Osteocyte (in vitro differentiated cells): ENCODE measurements at regions not wholly inside any gene's neighbourhood (a gene's known extent, or its start where the extent isn't known, plus 50 kb on each side); places are given as distances from the start of the nearest gene placed in this dataset.

Experiments
- DNase-seq: peaks from one replicate; pipeline ENCODE4 v3.0.0; 2021; ENCODE audit warnings: mixed read lengths; ENCODE audit not compliant: unreplicated experiment; ENCODE audit errors: extremely low spot score
- H3K27ac Mint-ChIP-seq: one replicate; pipeline ENCODE4 v1.8.0; 2021; ENCODE audit warnings: mild to moderate bottlenecking, mixed read lengths; ENCODE audit not compliant: unreplicated experiment
- H3K27me3 Mint-ChIP-seq: one replicate; pipeline ENCODE4 v1.8.0; 2021; ENCODE audit warnings: mixed read lengths; ENCODE audit not compliant: unreplicated experiment
- H3K36me3 Mint-ChIP-seq: one replicate; pipeline ENCODE4 v1.8.0; 2021; ENCODE audit warnings: mixed read lengths; ENCODE audit not compliant: unreplicated experiment
- H3K4me1 Mint-ChIP-seq: one replicate; pipeline ENCODE4 v1.8.0; 2021; ENCODE audit warnings: mixed read lengths; ENCODE audit not compliant: unreplicated experiment
- H3K4me3 Mint-ChIP-seq: one replicate; pipeline ENCODE4 v1.8.0; 2021; ENCODE audit warnings: mild to moderate bottlenecking, moderate library complexity, mixed read lengths; ENCODE audit not compliant: unreplicated experiment
- H3K9me3 Mint-ChIP-seq: one replicate; pipeline ENCODE4 v1.8.0; 2021; ENCODE audit warnings: mixed read lengths; ENCODE audit not compliant: unreplicated experiment
- TF ChIP-seq, protein P1 (sequence below): fragments of 200-600 bp; sonication (generic); IDR thresholded peaks from 2 replicates; pipeline ENCODE4 v1.5.0; 2021; ENCODE audit warnings: antibody characterized with exemption, mild to moderate bottlenecking, moderate library complexity

DNA sequence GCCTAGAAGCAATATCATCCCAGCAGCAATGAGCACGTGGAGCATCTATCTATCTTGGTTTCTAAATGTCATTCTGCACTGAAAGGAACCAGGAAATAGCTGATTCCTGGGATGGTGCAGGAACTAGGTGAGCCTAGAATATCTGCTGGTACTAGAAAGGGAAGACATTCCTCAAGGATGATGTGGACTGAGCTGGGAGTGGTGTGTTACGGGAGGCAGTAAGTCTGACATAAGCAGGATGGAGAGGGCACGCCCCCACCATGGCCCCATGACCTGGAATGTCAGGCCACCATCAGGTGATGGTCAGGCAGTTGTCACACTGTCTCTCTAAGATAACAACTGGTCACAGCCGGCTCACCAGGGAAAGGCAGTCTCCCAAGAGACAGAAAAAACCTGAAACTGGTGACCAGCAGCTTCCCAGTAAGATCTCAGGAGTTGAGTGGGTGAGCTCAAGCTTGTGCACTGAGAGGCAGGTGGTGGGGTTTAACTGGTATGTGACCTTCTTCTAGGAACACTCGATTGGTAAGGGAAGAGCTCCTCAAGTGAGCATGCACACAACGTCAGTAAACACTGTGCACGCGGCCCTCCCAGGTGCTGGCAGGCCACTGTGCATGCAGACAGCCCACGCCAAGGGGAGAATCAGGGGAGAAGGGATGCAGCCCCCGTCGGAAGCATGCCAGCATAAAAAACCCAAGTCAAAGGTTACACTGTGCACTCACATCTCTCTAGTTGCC lies 148.7 kb downstream of the ADSS2 start:
- Mint-ChIP-seq H3K36me3 (no peaks in the 10 kb centered on the region), H3K9me3 (peaks cover 9% of the 10 kb centered on the region), H3K27me3 (no peaks in the 10 kb centered on the region), H3K4me1 (peaks cover 47% of the 10 kb centered on the region), H3K4me3 (no peak overlapping the region), H3K27ac (peak overlapping the region; percentile 75)
- TF ChIP-seq, protein P1, sequence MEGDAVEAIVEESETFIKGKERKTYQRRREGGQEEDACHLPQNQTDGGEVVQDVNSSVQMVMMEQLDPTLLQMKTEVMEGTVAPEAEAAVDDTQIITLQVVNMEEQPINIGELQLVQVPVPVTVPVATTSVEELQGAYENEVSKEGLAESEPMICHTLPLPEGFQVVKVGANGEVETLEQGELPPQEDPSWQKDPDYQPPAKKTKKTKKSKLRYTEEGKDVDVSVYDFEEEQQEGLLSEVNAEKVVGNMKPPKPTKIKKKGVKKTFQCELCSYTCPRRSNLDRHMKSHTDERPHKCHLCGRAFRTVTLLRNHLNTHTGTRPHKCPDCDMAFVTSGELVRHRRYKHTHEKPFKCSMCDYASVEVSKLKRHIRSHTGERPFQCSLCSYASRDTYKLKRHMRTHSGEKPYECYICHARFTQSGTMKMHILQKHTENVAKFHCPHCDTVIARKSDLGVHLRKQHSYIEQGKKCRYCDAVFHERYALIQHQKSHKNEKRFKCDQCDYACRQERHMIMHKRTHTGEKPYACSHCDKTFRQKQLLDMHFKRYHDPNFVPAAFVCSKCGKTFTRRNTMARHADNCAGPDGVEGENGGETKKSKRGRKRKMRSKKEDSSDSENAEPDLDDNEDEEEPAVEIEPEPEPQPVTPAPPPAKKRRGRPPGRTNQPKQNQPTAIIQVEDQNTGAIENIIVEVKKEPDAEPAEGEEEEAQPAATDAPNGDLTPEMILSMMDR: no peak
- DNase-seq: no peak

GRCh38 chr1:244303610-244303969 lies 148.1 kb downstream of the ADSS2 start:
- Mint-ChIP-seq H3K36me3 (no peaks in the 10 kb centered on the region), H3K4me1 (peaks cover 47% of the 10 kb centered on the region), H3K4me3 (peak overlapping the region; percentile 57), H3K27me3 (no peaks in the 10 kb centered on the region), H3K9me3 (peaks cover 9% of the 10 kb centered on the region), H3K27ac (peak overlapping the region; percentile 75)
- TF ChIP-seq, protein P1: no peak
- DNase-seq: no peak

DNA sequence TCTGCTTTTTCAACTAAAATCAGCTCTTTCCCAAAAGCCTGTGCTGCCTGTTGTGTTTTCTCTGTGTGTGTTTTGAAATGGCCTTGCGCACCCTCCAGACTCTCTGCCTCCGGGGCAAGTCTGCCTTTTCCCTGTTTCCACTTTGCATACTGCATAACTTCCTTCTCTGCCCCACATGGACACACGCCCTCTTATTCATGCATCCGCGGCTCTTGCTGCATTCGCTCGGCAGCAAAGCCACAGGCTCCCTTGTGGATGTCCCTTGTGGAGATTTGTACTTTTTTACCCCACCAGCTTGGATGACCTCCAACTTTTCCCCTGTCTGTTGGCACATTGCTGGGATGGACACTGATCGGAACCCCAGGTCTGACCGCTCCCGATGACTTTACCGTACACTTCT lies 147.6 kb downstream of the ADSS2 start:
- Mint-ChIP-seq H3K27ac (peak overlapping the region; percentile 75), H3K4me1 (peaks cover 47% of the 10 kb centered on the region), H3K9me3 (peaks cover 9% of the 10 kb centered on the region), H3K27me3 (no peaks in the 10 kb centered on the region), H3K4me3 (peak overlapping the region; percentile 57), H3K36me3 (no peaks in the 10 kb centered on the region)
- TF ChIP-seq, protein P1: no peak
- DNase-seq: peak; percentile 86

DNA sequence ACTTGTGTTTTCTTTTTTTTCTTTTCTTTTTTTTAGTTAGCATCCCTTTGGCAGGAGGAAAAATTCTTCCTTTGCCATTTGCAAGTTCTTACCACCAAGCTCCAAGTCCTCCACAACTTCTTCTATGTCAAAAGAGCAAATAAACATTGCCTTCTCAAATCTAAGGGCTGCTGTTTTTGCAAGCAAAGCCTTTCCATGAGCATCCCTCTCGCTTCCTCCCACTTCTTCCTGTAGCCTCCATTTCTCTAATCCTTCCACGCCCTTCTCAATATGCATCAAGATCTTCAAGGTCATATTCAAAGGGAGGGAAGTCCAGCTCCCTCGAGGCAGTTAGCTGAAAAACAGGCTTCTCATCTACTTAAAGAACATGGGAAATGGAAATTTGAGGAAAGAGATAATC lies 147.1 kb downstream of the ADSS2 start:
- Mint-ChIP-seq H3K27me3 (no peaks in the 10 kb centered on the region), H3K4me1 (peaks cover 42% of the 10 kb centered on the region), H3K9me3 (peaks cover 9% of the 10 kb centered on the region), H3K36me3 (no peaks in the 10 kb centered on the region), H3K4me3 (peak overlapping the region; percentile 57), H3K27ac (peak overlapping the region; percentile 75)
- no peak for DNase-seq
- TF ChIP-seq, protein P1: no peak

- Mint-ChIP-seq H3K27me3 (no peaks in the 10 kb centered on the region), H3K4me3 (no peak overlapping the region), H3K9me3 (peaks cover 9% of the 10 kb centered on the region), H3K4me1 (peaks cover 41% of the 10 kb centered on the region), H3K27ac (no peak overlapping the region), H3K36me3 (no peaks in the 10 kb centered on the region)
- TF ChIP-seq, protein P1: no peak
- DNase-seq: no peak
These were observed 145.8 kb downstream of the ADSS2 start for GRCh38 chr1:244305776-244306341.
